H9 (cell line): ENCODE measurements at regions not wholly inside any gene's neighbourhood (a gene's known extent, or its start where the extent isn't known, plus 50 kb on each side); places are given as distances from the start of the nearest gene placed in this dataset.

Source experiments
- DNase-seq: peaks from one replicate; pipeline ENCODE4 v3.0.0-alpha.2; 2017
- H2AFZ ChIP-seq: one replicate; pipeline ENCODE4 v1.6.1; 2013; ENCODE audit warnings: mild to moderate bottlenecking, low read length, control low read depth, moderate library complexity
- H2AK5ac ChIP-seq: 2 replicates; pipeline ENCODE4 v1.6.1; 2013; ENCODE audit warnings: low read length, control low read depth, mixed read lengths; ENCODE audit not compliant: insufficient read length
- H2BK120ac ChIP-seq: one replicate; pipeline ENCODE4 v1.6.1; 2013; ENCODE audit warnings: low read depth, mild to moderate bottlenecking, low read length, control low read depth, inconsistent platforms; ENCODE audit not compliant: poor library complexity, severe bottlenecking
- H2BK12ac ChIP-seq: 2 replicates; pipeline ENCODE4 v1.6.1; 2013; ENCODE audit warnings: low read length, control low read depth, mixed read lengths, low read depth; ENCODE audit not compliant: insufficient read length
- H2BK15ac ChIP-seq: 2 replicates; pipeline ENCODE4 v1.6.1; 2013; ENCODE audit warnings: low read depth, low read length, control low read depth
- H2BK20ac ChIP-seq: one replicate; pipeline ENCODE4 v1.6.1; 2013; ENCODE audit warnings: low read depth, mild to moderate bottlenecking, low read length, control low read depth, inconsistent platforms; ENCODE audit not compliant: poor library complexity, severe bottlenecking
- H2BK5ac ChIP-seq: 2 replicates; pipeline ENCODE4 v1.6.1; 2013; ENCODE audit warnings: low read length, control low read depth, mixed read lengths; ENCODE audit not compliant: insufficient read length
- H3K14ac ChIP-seq: 2 replicates; pipeline ENCODE4 v1.6.1; 2013; ENCODE audit warnings: low read length, control low read depth; ENCODE audit not compliant: insufficient read depth
- H3K18ac ChIP-seq: 2 replicates; pipeline ENCODE4 v1.6.1; 2013; ENCODE audit warnings: low read depth, mild to moderate bottlenecking, mixed read lengths, low read length, control low read depth; ENCODE audit not compliant: insufficient read length
- H3K23ac ChIP-seq: 2 replicates; pipeline ENCODE4 v1.6.1; 2013; ENCODE audit warnings: low read length, control low read depth, mixed read lengths, low read depth; ENCODE audit not compliant: insufficient read length
- H3K23me2 ChIP-seq: 2 replicates; pipeline ENCODE4 v1.6.1; 2013; ENCODE audit warnings: low read depth, mild to moderate bottlenecking, mixed read lengths, low read length, control low read depth; ENCODE audit not compliant: insufficient read length, poor library complexity, severe bottlenecking
- H3K27ac ChIP-seq: 2 replicates; pipeline ENCODE4 v1.5.1; 2013; ENCODE audit warnings: low read length, control low read depth, mixed read lengths, low read depth; ENCODE audit not compliant: insufficient read length
- H3K27me3 ChIP-seq: 2 replicates; pipeline ENCODE4 v1.6.1; 2013; ENCODE audit warnings: low read length, control low read depth, inconsistent platforms; ENCODE audit not compliant: insufficient read depth
- H3K4ac ChIP-seq: 2 replicates; pipeline ENCODE4 v1.6.1; 2013; ENCODE audit warnings: low read depth, mild to moderate bottlenecking, control low read depth, inconsistent platforms, low read length, moderate library complexity
- H3K4me1 ChIP-seq: 2 replicates; pipeline ENCODE4 v1.6.1; 2013; ENCODE audit warnings: low read length, control low read depth, inconsistent platforms; ENCODE audit not compliant: insufficient read depth
- H3K4me2 ChIP-seq: 2 replicates; pipeline ENCODE4 v1.6.1; 2013; ENCODE audit warnings: low read length, control low read depth, mixed read lengths; ENCODE audit not compliant: insufficient read length, insufficient read depth
- H3K56ac ChIP-seq: 2 replicates; pipeline ENCODE4 v1.6.1; 2013; ENCODE audit warnings: low read depth, mild to moderate bottlenecking, mixed read lengths, low read length, control low read depth; ENCODE audit not compliant: insufficient read length
- H3K79me1 ChIP-seq: 2 replicates; pipeline ENCODE4 v1.6.1; 2013; ENCODE audit warnings: low read depth, mild to moderate bottlenecking, moderate library complexity, low read length, control low read depth, inconsistent platforms; ENCODE audit not compliant: insufficient read depth, poor library complexity, severe bottlenecking
- H3K79me2 ChIP-seq: 2 replicates; pipeline ENCODE4 v1.6.1; 2013; ENCODE audit warnings: low read length, control low read depth, inconsistent platforms; ENCODE audit not compliant: insufficient read depth
- H3K9ac ChIP-seq: 2 replicates; pipeline ENCODE4 v1.6.1; 2013; ENCODE audit warnings: low read length, control low read depth, mixed read lengths; ENCODE audit not compliant: insufficient read length; ENCODE audit errors: extremely low read depth
- H3K9me3 ChIP-seq: one replicate; pipeline ENCODE4 v1.6.1; 2013; ENCODE audit warnings: low read depth, low read length, inconsistent platforms; ENCODE audit not compliant: control insufficient read depth
- H3T11ph ChIP-seq: one replicate; pipeline ENCODE4 v1.6.1; 2013; ENCODE audit warnings: mild to moderate bottlenecking, low read length, control low read depth, inconsistent platforms
- H4K20me1 ChIP-seq: one replicate; pipeline ENCODE4 v1.6.1; 2013; ENCODE audit not compliant: control insufficient read depth, insufficient read length, insufficient read depth
- H4K5ac ChIP-seq: 2 replicates; pipeline ENCODE4 v1.6.1; 2013; ENCODE audit warnings: low read depth, mild to moderate bottlenecking, mixed read lengths, low read length, control low read depth; ENCODE audit not compliant: insufficient read length
- H4K8ac ChIP-seq: replicated peaks from 2 replicates; pipeline ENCODE4 v1.6.1; 2013; ENCODE audit warnings: low read length, control low read depth, mixed read lengths, low read depth; ENCODE audit not compliant: insufficient read length
- H4K91ac ChIP-seq: 2 replicates; pipeline ENCODE4 v1.6.1; 2013; ENCODE audit warnings: low read depth, mild to moderate bottlenecking, moderate library complexity, mixed read lengths, low read length, control low read depth; ENCODE audit not compliant: insufficient read length
- H3K27ac Mint-ChIP-seq, 3 experiments: 2 replicates in 2 of 3; 3 replicates in 1 of 3; pipeline ENCODE4 v1.8.0; 2020 to 2021; ENCODE audit warnings: mixed read lengths in 3 of 3, mild to moderate bottlenecking in 1 of 3, moderate library complexity in 1 of 3
- H3K27me3 Mint-ChIP-seq: 2 replicates; pipeline ENCODE4 v1.8.0; 2021; ENCODE audit warnings: low read depth, mild to moderate bottlenecking, moderate library complexity, mixed read lengths
- H3K36me3 Mint-ChIP-seq, 3 experiments: 2 replicates in 2 of 3; 3 replicates in 1 of 3; pipeline ENCODE4 v1.8.0; 2020 to 2021; ENCODE audit warnings: low read depth in 3 of 3, mixed read lengths in 3 of 3; ENCODE audit not compliant: insufficient read depth in 1 of 3
- H3K4me1 Mint-ChIP-seq, 2 experiments: 2 replicates each; pipeline ENCODE4 v1.8.0; 2020; ENCODE audit warnings: mixed read lengths in 2 of 2
- H3K4me3 Mint-ChIP-seq, 2 experiments: 2 replicates in 1 of 2; 3 replicates in 1 of 2; pipeline ENCODE4 v1.8.0; 2020 to 2021; ENCODE audit warnings: mild to moderate bottlenecking in 2 of 2, mixed read lengths in 2 of 2, moderate library complexity in 1 of 2
- H3K9me3 Mint-ChIP-seq, 2 experiments: 2 replicates in 1 of 2; 3 replicates in 1 of 2; pipeline ENCODE4 v1.8.0; 2020; ENCODE audit warnings: mild to moderate bottlenecking in 2 of 2, mixed read lengths in 2 of 2, moderate library complexity in 1 of 2
- WGBS: extraction: QIAGEN DNeasy Blood & Tissue Kit; methylation state at CpG from one replicate; pipeline ENCODE4 v1.1.7; 2013; ENCODE audit warnings: missing lambda C conversion rate, low lambda C conversion rate, mixed read lengths; ENCODE audit not compliant: insufficient read length; ENCODE audit errors: extremely low coverage; 5-methylcytosine and 5-hydroxymethylcytosine counted together
- TF ChIP-seq, protein P1 (sequence below): fragments of 200-600 bp; sonication (generic); conservative IDR thresholded peaks from 3 replicates; pipeline ENCODE4 v1.8.0; 2021; ENCODE audit warnings: antibody characterized with exemption, mild to moderate bottlenecking

DNA sequence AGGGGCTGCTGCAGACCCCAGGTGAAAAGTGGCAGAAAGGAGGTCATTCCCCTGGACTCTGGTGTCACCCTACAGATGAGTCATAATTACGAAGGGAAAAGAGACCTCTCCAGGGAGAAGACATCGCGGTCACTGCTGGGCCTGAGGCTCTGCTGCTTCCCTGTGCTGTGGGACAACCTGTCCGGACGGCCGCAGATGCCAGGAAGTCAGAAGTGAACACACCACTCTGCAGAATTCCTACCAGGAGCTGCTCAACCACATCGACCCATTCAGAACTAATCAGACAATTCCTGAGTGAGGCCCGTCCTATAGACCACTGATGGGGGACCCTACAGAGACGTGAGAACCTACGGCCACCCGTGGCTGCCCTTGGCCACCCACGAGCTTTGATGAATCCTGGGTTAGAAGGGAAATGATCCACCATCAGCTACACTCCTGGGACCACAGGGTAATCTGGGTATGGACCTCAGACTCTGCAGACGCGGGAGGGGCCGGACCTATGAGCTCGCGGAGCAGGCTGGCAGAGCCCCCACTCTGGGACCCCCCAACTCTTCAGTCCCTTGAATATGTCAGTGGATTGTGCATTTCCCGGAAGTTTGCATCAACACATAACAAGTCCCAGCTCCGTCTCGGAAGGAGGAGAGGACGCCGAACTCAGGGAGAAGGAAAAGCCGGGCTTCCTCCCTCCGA, 636.7 kb downstream of the BRD1 start:
- Histone ChIP-seq H3K4ac (no peak overlapping the region), H2BK20ac (no peak overlapping the region), H3K14ac (no peak overlapping the region), H3K27me3 (no peaks in the 10 kb centered on the region), H3K9me3 (no peaks in the 10 kb centered on the region), H3K18ac (no peak overlapping the region), H3K56ac (no peak overlapping the region), H4K5ac (no peak overlapping the region), H2BK12ac (no peak overlapping the region), H3K23ac (no peak overlapping the region), H3K9ac (no peak overlapping the region), H4K8ac (no peak overlapping the region), H3K23me2 (no peaks in the 10 kb centered on the region), H3K4me2 (no peak overlapping the region), H3K4me1 (no peaks in the 10 kb centered on the region), H2BK120ac (no peak overlapping the region), H3K79me2 (no peaks in the 10 kb centered on the region), H3K27ac (no peak overlapping the region), H2AFZ (no peak overlapping the region), H2BK5ac (no peak overlapping the region), H4K20me1 (no peaks in the 10 kb centered on the region), H2AK5ac (no peak overlapping the region), H2BK15ac (no peak overlapping the region), H4K91ac (no peak overlapping the region), H3K79me1 (no peaks in the 10 kb centered on the region), H3T11ph (no peak overlapping the region)
- H3K9me3 Mint-ChIP-seq: peaks cover 5 to 11% of the 10 kb centered on the region in 2 experiments
- no peak for DNase-seq
- H3K27me3 Mint-ChIP-seq: peaks cover 22% of the 10 kb centered on the region
- H3K4me1 Mint-ChIP-seq: no peaks in the 10 kb centered on the region
- TF ChIP-seq, protein P1, sequence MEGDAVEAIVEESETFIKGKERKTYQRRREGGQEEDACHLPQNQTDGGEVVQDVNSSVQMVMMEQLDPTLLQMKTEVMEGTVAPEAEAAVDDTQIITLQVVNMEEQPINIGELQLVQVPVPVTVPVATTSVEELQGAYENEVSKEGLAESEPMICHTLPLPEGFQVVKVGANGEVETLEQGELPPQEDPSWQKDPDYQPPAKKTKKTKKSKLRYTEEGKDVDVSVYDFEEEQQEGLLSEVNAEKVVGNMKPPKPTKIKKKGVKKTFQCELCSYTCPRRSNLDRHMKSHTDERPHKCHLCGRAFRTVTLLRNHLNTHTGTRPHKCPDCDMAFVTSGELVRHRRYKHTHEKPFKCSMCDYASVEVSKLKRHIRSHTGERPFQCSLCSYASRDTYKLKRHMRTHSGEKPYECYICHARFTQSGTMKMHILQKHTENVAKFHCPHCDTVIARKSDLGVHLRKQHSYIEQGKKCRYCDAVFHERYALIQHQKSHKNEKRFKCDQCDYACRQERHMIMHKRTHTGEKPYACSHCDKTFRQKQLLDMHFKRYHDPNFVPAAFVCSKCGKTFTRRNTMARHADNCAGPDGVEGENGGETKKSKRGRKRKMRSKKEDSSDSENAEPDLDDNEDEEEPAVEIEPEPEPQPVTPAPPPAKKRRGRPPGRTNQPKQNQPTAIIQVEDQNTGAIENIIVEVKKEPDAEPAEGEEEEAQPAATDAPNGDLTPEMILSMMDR: no peak
- H3K4me3 Mint-ChIP-seq: no peak overlapping the region
- no peak overlapping the region for H3K27ac Mint-ChIP-seq
- no CpG with 5 or more reads among the region's 24 CpGs for WGBS
- H3K36me3 Mint-ChIP-seq: no peaks in the 10 kb centered on the region; a peak in 3 of 7 replicates
